Activated CD4-positive, alpha-beta T cell treated with anti-CD3 and anti-CD28 coated beads for 36 hours (primary cell): ENCODE measurements at regions not wholly inside any gene's neighbourhood (a gene's known extent, or its start where the extent isn't known, plus 50 kb on each side); places are given as distances from the start of the nearest gene placed in this dataset.

Source experiments
- ATAC-seq: fragments of 200-7000 bp; cut with Tn5 transposase; one replicate; pipeline ENCODE4 v1.10.0; 2021; ENCODE audit warnings: mild to moderate bottlenecking, moderate library complexity
- CTCF ChIA-PET: fragments of 350-600 bp; sonication (Branson Sonifier 250); formaldehyde crosslinking; loops from one replicate; lab custom pipeline; 2021; ENCODE audit warnings: antibody characterized with exemption; lab: Charles Lee
- POLR2A ChIA-PET: fragments of 350-600 bp; sonication (Branson Sonifier 250); formaldehyde crosslinking; loops from one replicate; lab custom pipeline; 2021; ENCODE audit warnings: antibody characterized with exemption, inconsistent platforms; lab: Charles Lee
- DNase-seq: peaks from one replicate; pipeline ENCODE4 v3.0.0-alpha.2; 2020
- H3K27ac Mint-ChIP-seq: one replicate; pipeline ENCODE4 v1.8.0; 2021; ENCODE audit warnings: mixed read lengths
- H3K27me3 Mint-ChIP-seq: one replicate; pipeline ENCODE4 v1.8.0; 2021; ENCODE audit warnings: mixed read lengths
- H3K36me3 Mint-ChIP-seq: one replicate; pipeline ENCODE4 v1.8.0; 2021; ENCODE audit warnings: low read depth, mixed read lengths
- H3K4me1 Mint-ChIP-seq: one replicate; pipeline ENCODE4 v1.8.0; 2021; ENCODE audit warnings: mixed read lengths
- H3K4me3 Mint-ChIP-seq: one replicate; pipeline ENCODE4 v1.8.0; 2021; ENCODE audit warnings: mild to moderate bottlenecking, moderate library complexity, mixed read lengths
- H3K9me3 Mint-ChIP-seq: one replicate; pipeline ENCODE4 v1.8.0; 2021; ENCODE audit warnings: low read depth, mixed read lengths
- intact Hi-C, 2 experiments: fragments of 100-400 bp; cut with DNase I in 1 of 2; cut with micrococcal nuclease in 1 of 2; formaldehyde crosslinking; loops; one replicate each; pipeline versions ENCODE4 v1.14.2 to v1.15.1; 2022 to 2024; cut with DNase I, micrococcal nuclease

GRCh38 chr1:9179463-9180110 lies 50.7 kb upstream of the GPR157 start:
- H3K4me1 Mint-ChIP-seq: peaks cover 7% of the 10 kb centered on the region
- intact Hi-C loops: loop anchor here in 1 of 2 experiments (2.0 to 5.0 kb wide), 2 partner anchors 15 to 313 kb away; no protein-coding TSS in a partner anchor
- POLR2A ChIA-PET: no interaction called here
- no peak for DNase-seq
- no peaks in the 10 kb centered on the region for H3K36me3 Mint-ChIP-seq
- H3K27me3 Mint-ChIP-seq: peaks cover 34% of the 10 kb centered on the region
- ATAC-seq: no peak
- CTCF ChIA-PET: interaction anchor here (0.6 to 0.8 kb wide), 4 partner anchors 10 to 628 kb away, joined by 3 read pairs; no protein-coding TSS in a partner anchor
- H3K27ac Mint-ChIP-seq: no peak overlapping the region
- no peaks in the 10 kb centered on the region for H3K9me3 Mint-ChIP-seq
- H3K4me3 Mint-ChIP-seq: no peak overlapping the region

GRCh38 chr1:9180111-9180819 lies 51.4 kb upstream of the GPR157 start:
- no peak overlapping the region for H3K27ac Mint-ChIP-seq
- H3K9me3 Mint-ChIP-seq: no peaks in the 10 kb centered on the region
- peaks cover 33% of the 10 kb centered on the region for H3K27me3 Mint-ChIP-seq
- DNase-seq (no peak), ATAC-seq (no peak)
- peaks cover 7% of the 10 kb centered on the region for H3K4me1 Mint-ChIP-seq
- ChIA-PET CTCF (interaction anchor here (0.6 to 1.1 kb wide), 9 partner anchors 10 to 514 kb away, joined by 3 to 5 read pairs (median 3); no protein-coding TSS in a partner anchor), POLR2A (no interaction called here)
- intact Hi-C loops: loop anchor here in 1 of 2 experiments (5.0 kb wide), 1 partner anchor 312 kb away; no protein-coding TSS in a partner anchor
- H3K4me3 Mint-ChIP-seq: no peak overlapping the region
- no peaks in the 10 kb centered on the region for H3K36me3 Mint-ChIP-seq

- ChIA-PET POLR2A (no interaction called here), CTCF (interaction anchor here (0.6 to 1.1 kb wide), 7 partner anchors 13 to 515 kb away, joined by 3 to 5 read pairs (median 3); no protein-coding TSS in a partner anchor)
- H3K4me3 Mint-ChIP-seq: peak overlapping the region; percentile 74
- peak overlapping the region; percentile 72 for H3K27ac Mint-ChIP-seq
- peaks cover 32% of the 10 kb centered on the region for H3K27me3 Mint-ChIP-seq
- peak; percentile 84 for DNase-seq
- H3K9me3 Mint-ChIP-seq: no peaks in the 10 kb centered on the region
- intact Hi-C loops: loop anchor here (1.0 to 5.0 kb wide), 2 partner anchors 69 to 311 kb away; no protein-coding TSS in a partner anchor
- peaks cover 7% of the 10 kb centered on the region for H3K4me1 Mint-ChIP-seq
- no peaks in the 10 kb centered on the region for H3K36me3 Mint-ChIP-seq
- ATAC-seq: peak; percentile 65
Observed at GRCh38 chr1:9181176-9181906, 52.4 kb upstream of the GPR157 start.

- intact Hi-C loops: loop anchor here (1.0 to 5.0 kb wide), 2 partner anchors 68 to 310 kb away; no protein-coding TSS in a partner anchor
- Mint-ChIP-seq H3K4me3 (peak overlapping the region; percentile 74), H3K4me1 (peaks cover 7% of the 10 kb centered on the region), H3K9me3 (no peaks in the 10 kb centered on the region), H3K27ac (no peak overlapping the region), H3K27me3 (peaks cover 32% of the 10 kb centered on the region), H3K36me3 (no peaks in the 10 kb centered on the region)
- POLR2A ChIA-PET: no interaction called here
- CTCF ChIA-PET: no interaction called here
- peak; percentile 43 for ATAC-seq
- DNase-seq: peak; percentile 52
Observed at GRCh38 chr1:9181990-9182783, 52.4 kb upstream of the H6PD start.

- Mint-ChIP-seq H3K4me3 (peak overlapping the region; percentile 74), H3K36me3 (no peaks in the 10 kb centered on the region), H3K4me1 (peaks cover 7% of the 10 kb centered on the region), H3K27me3 (peaks cover 33% of the 10 kb centered on the region), H3K27ac (no peak overlapping the region), H3K9me3 (no peaks in the 10 kb centered on the region)
- CTCF ChIA-PET: interaction anchor here (0.5 kb wide), 1 partner anchor 193 kb away, joined by 3 read pairs; no protein-coding TSS in a partner anchor
- POLR2A ChIA-PET: no interaction called here
- DNase-seq (no peak), ATAC-seq (no peak)
- intact Hi-C loops: loop anchor here in 1 of 2 experiments (5.0 kb wide), 1 partner anchor 309 kb away; no protein-coding TSS in a partner anchor
Observed at GRCh38 chr1:9182784-9183257, 51.8 kb upstream of the H6PD start.

- ChIA-PET CTCF (no interaction called here), POLR2A (no interaction called here)
- Mint-ChIP-seq H3K4me3 (no peak overlapping the region), H3K36me3 (no peaks in the 10 kb centered on the region), H3K27me3 (peaks cover 34% of the 10 kb centered on the region), H3K4me1 (peaks cover 7% of the 10 kb centered on the region), H3K27ac (no peak overlapping the region), H3K9me3 (no peaks in the 10 kb centered on the region)
- ATAC-seq (no peak), DNase-seq (no peak)
- intact Hi-C loops: loop anchor here in 1 of 2 experiments (5.0 kb wide), 1 partner anchor 309 kb away; no protein-coding TSS in a partner anchor
Observed at GRCh38 chr1:9183441-9183840, 51.1 kb upstream of the H6PD start.

- intact Hi-C loops: loop anchor here in 1 of 2 experiments (5.0 kb wide), 1 partner anchor 308 kb away; no protein-coding TSS in a partner anchor
- POLR2A ChIA-PET: no interaction called here
Observed at GRCh38 chr1:9183898-9184297, 50.7 kb upstream of the H6PD start.

GRCh38 chr1:9184749-9185148 lies 49.8 kb upstream of the H6PD start:
- POLR2A ChIA-PET: interaction anchor here (0.7 kb wide), 1 partner anchor 640 kb away, joined by 4 read pairs; no protein-coding TSS in a partner anchor
- no peaks in the 10 kb centered on the region for H3K36me3 Mint-ChIP-seq
- H3K4me1 Mint-ChIP-seq: peaks cover 7% of the 10 kb centered on the region
- peaks cover 31% of the 10 kb centered on the region for H3K27me3 Mint-ChIP-seq
- ATAC-seq (no peak), DNase-seq (no peak)
- CTCF ChIA-PET: interaction anchor here (0.7 to 1.2 kb wide), 2 partner anchors 9 to 43 kb away, joined by 4 read pairs; no protein-coding TSS in a partner anchor
- intact Hi-C loops: loop anchor here in 1 of 2 experiments (5.0 kb wide), 1 partner anchor 308 kb away; no protein-coding TSS in a partner anchor
- H3K9me3 Mint-ChIP-seq: no peaks in the 10 kb centered on the region
- H3K27ac Mint-ChIP-seq: no peak overlapping the region
- H3K4me3 Mint-ChIP-seq: no peak overlapping the region

More at GRCh38 chr1:9183898-9184297, 50.7 kb upstream of the H6PD start:
- Mint-ChIP-seq H3K9me3 (no peaks in the 10 kb centered on the region), H3K36me3 (no peaks in the 10 kb centered on the region), H3K27me3 (peaks cover 33% of the 10 kb centered on the region), H3K27ac (no peak overlapping the region), H3K4me3 (no peak overlapping the region), H3K4me1 (peaks cover 7% of the 10 kb centered on the region)
- ATAC-seq: no peak
- DNase-seq: no peak
- CTCF ChIA-PET: no interaction called here
